Endodermal cell (in vitro differentiated cells): ENCODE measurements at regions not wholly inside any gene's neighbourhood (a gene's known extent, or its start where the extent isn't known, plus 50 kb on each side); places are given as distances from the start of the nearest gene placed in this dataset.

ENCODE experiments used
- DNase-seq: peaks from one replicate; pipeline ENCODE4 v3.0.0-alpha.2; 2017
- H3K27ac ChIP-seq: 2 replicates; pipeline ENCODE4 v1.5.1; 2013; ENCODE audit warnings: mild to moderate bottlenecking, low read depth, low read length, moderate library complexity
- H3K27me3 ChIP-seq: 2 replicates; pipeline ENCODE4 v1.6.1; 2013; ENCODE audit warnings: mild to moderate bottlenecking, low read length, moderate library complexity; ENCODE audit not compliant: insufficient read depth, control insufficient read depth, poor library complexity, severe bottlenecking
- H3K36me3 ChIP-seq: 2 replicates; pipeline ENCODE4 v1.7.0; 2013; ENCODE audit warnings: mild to moderate bottlenecking, low read length, moderate library complexity; ENCODE audit not compliant: control insufficient read depth, insufficient read depth
- H3K4me1 ChIP-seq: one replicate; pipeline ENCODE4 v1.7.0; 2013; ENCODE audit warnings: low read length; ENCODE audit not compliant: control insufficient read depth, insufficient read depth
- H3K4me3 ChIP-seq: 2 replicates; pipeline ENCODE4 v1.5.1; 2013; ENCODE audit warnings: mild to moderate bottlenecking, low read length, moderate library complexity
- H3K9ac ChIP-seq: 2 replicates; pipeline ENCODE4 v1.6.1; 2013; ENCODE audit warnings: mild to moderate bottlenecking, low read length, moderate library complexity; ENCODE audit not compliant: poor library complexity, severe bottlenecking; ENCODE audit errors: extremely low read depth
- H3K9me3 ChIP-seq: 2 replicates; pipeline ENCODE4 v1.6.1; 2013; ENCODE audit warnings: mild to moderate bottlenecking, low read length, moderate library complexity; ENCODE audit not compliant: control insufficient read depth
- H3K27ac Mint-ChIP-seq: 2 replicates; pipeline ENCODE4 v1.8.0; 2020; ENCODE audit warnings: mixed read lengths
- H3K27me3 Mint-ChIP-seq: 2 replicates; pipeline ENCODE4 v1.8.0; 2021; ENCODE audit warnings: mild to moderate bottlenecking, mixed read lengths; ENCODE audit not compliant: insufficient read depth
- H3K36me3 Mint-ChIP-seq: 2 replicates; pipeline ENCODE4 v1.8.0; 2020; ENCODE audit warnings: low read depth, mixed read lengths
- H3K4me1 Mint-ChIP-seq: 2 replicates; pipeline ENCODE4 v1.8.0; 2020; ENCODE audit warnings: mixed read lengths
- H3K4me3 Mint-ChIP-seq: 2 replicates; pipeline ENCODE4 v1.8.0; 2020; ENCODE audit warnings: mild to moderate bottlenecking, moderate library complexity, mixed read lengths
- H3K9me3 Mint-ChIP-seq: 2 replicates; pipeline ENCODE4 v1.8.0; 2020; ENCODE audit warnings: mild to moderate bottlenecking, mixed read lengths
- CTCF ChIP-seq: fragments of 200-600 bp; sonication (generic); conservative IDR thresholded peaks from 2 replicates; pipeline ENCODE4 v1.5.0; 2021; ENCODE audit warnings: antibody characterized with exemption, mild to moderate bottlenecking
- WGBS, 2 experiments: methylation state at CpG; one replicate each; pipeline versions ENCODE4 v1.1.5 to v1.1.7; 2013; ENCODE audit warnings: missing lambda C conversion rate in 2 of 2, mixed read lengths in 1 of 2; ENCODE audit not compliant: insufficient coverage in 1 of 2, insufficient read length in 1 of 2; 5-methylcytosine and 5-hydroxymethylcytosine counted together

GRCh38 chr11:16607675-16608644 is 130.5 kb upstream of the C11orf58 start:
- H3K4me3 Mint-ChIP-seq, result no peak overlapping the region
- H3K36me3 Mint-ChIP-seq, result no peaks in the 10 kb centered on the region
- Histone ChIP-seq H3K9me3 (no peaks in the 10 kb centered on the region), H3K36me3 (no peaks in the 10 kb centered on the region), H3K4me3 (peak overlapping the region; percentile 82), H3K4me1 (peaks cover 4% of the 10 kb centered on the region), H3K9ac (no peak overlapping the region), H3K27me3 (peaks cover 97% of the 10 kb centered on the region), H3K27ac (no peak overlapping the region)
- peaks cover 7% of the 10 kb centered on the region for H3K9me3 Mint-ChIP-seq
- 1 to 2% methylated on average over 21 to 24 of the region's 25 CpGs for WGBS, 2 experiments
- TF ChIP-seq CTCF, result no peak
- H3K27me3 Mint-ChIP-seq, result peaks cover 19% of the 10 kb centered on the region
- DNase-seq, result peak; percentile 92
- H3K4me1 Mint-ChIP-seq, result peaks cover 19% of the 10 kb centered on the region
- no peak overlapping the region for H3K27ac Mint-ChIP-seq

- H3K9me3 Mint-ChIP-seq, result peaks cover 8% of the 10 kb centered on the region
- peak; percentile 81 for DNase-seq
- Histone ChIP-seq H3K27ac (no peak overlapping the region), H3K27me3 (peaks cover 97% of the 10 kb centered on the region), H3K9ac (no peak overlapping the region), H3K9me3 (no peaks in the 10 kb centered on the region), H3K4me1 (no peaks in the 10 kb centered on the region), H3K36me3 (no peaks in the 10 kb centered on the region), H3K4me3 (peak overlapping the region; percentile 82)
- no peak overlapping the region for H3K4me3 Mint-ChIP-seq
- H3K27me3 Mint-ChIP-seq, result peaks cover 28% of the 10 kb centered on the region
- H3K4me1 Mint-ChIP-seq, result peaks cover 11% of the 10 kb centered on the region
- WGBS, 2 experiments, result 0 to 3% methylated on average over 6 to 81 of the region's 81 CpGs
- no peak overlapping the region for H3K27ac Mint-ChIP-seq
- H3K36me3 Mint-ChIP-seq, result no peaks in the 10 kb centered on the region
- TF ChIP-seq CTCF, result no peak
Observed at GRCh38 chr11:16606784-16607674, 131.4 kb upstream of the C11orf58 start.
